Activated CD4-positive, alpha-beta T cell treated with anti-CD3 and anti-CD28 coated beads for 4 hours (primary cell): ENCODE measurements at regions not wholly inside any gene's neighbourhood (a gene's known extent, or its start where the extent isn't known, plus 50 kb on each side); places are given as distances from the start of the nearest gene placed in this dataset.

Experiments
- DNase-seq, 2 donors: peaks; one replicate each; pipeline ENCODE4 v3.0.0-alpha.2; 2020

- DNase-seq = no peak
Measured at GRCh38 chr9:78813602-78814180, 516.8 kb downstream of the PSAT1 start.

DNA sequence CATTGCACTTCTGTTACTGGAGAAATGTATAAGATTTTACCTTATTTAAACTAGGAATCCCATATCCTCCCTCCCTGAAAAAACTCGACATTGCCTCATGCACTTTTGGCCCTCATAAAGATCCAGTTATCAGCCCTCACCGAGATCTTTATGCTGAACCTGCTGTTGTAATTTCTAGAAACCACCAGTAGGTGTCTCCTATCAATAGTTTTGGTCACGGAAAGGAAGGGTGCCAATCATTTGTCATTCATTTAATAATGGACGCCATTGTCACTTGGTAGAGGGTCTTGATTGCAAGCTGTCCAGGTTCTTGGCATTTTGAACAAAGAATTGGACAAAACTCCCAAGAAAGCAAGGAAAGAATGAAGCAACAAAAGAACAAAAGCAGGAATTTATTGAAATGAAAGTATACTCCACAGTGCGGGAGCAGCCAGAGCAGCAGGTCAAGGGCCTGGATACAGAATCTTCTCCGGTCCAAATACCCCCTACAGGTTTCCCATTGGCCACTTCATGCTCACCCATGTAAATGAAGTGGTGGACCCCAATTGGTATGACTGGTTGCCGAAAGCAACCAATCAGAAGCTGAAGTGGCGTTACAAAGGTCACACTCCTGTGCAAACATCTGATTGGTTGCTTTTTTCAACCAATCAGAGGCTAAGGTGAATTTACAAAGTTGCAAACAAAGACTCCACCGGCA lies 524.3 kb downstream of the PSAT1 start:
- no peak for DNase-seq

DNA sequence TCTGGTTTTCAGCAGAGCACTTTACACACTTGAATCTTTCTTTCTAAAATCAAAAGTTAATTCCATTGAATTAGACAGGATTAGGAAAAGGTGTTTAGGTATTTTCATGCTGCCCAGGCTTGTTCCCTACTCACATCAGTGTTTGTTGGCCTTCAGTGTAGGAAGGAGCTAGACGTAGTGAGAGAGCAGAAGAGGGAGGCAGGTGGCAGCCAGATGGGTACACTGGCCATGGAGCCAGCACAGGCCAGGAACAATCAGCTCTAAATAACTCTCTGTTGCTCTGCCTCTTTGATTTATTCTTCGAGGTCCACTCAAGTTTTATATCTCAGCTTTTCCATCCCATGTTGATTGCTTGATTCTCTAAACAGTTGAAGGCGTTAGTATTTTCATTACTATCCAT lies 529.6 kb downstream of the PSAT1 start:
- DNase-seq = no peak

DNA sequence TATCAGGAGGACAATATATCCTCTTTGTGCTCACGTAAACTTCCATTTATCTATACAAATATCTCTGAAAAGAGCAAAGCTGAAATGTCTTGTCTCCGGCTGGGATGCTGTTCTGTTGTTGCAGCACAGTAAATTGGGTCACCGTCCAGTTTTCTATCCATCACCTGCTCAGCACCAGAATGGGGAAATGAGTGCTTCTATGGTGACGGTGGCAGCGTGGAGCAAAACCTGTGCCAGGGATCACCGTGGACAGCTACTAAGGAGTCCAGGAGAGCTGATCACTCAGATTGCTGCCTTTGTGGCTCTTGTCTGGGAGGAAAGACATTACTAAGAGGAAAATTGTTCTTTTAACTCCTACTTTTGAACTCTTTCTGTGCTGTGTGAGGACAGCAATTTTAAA lies 531.6 kb downstream of the PSAT1 start:
- DNase-seq = no peak

DNA sequence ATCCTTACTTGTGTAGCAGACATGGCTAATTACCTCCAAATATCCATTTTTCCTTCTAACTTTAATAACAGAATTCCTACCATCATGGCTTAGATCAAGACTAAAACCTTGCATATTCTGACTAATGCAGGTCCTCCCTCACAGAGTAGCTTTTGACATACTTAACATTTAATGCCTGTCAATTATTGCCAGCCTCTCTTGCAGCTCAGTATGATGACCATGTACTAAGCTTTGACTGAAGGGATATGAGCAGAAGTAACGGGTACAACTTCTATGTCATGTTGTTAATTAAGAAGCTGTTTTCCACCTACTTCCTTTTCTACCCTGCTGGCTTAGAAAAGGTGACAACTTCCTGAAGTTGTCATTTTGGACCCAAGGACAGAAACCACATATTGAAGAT lies 533.4 kb downstream of the PSAT1 start:
- no peak for DNase-seq

GRCh38 chr9:78831726-78832125 lies 534.8 kb downstream of the PSAT1 start:
- DNase-seq = no peak

DNA sequence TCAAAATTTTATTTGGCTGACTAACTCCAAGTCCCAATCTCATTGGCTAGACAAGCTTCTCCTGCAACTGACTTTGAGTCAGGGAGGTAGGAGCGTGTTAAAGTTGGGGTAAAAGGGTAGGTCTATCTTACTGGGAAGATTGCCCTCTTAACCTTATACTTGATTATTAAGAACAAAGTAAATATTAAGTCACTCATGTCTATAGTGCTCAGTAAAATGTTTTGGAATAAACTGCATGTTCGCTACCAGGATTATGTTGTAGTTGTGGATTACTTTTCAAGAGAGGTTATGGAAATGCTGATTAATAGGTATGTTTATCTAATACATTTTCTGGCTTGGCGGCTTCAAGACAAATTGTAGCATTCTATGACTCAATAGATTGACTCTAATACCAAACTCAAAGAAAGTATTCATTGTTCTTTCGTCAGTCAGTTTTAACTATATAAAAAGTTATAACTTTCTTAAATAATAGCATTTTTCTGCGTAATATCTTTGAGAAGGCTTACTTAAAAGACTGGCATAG lies 539.1 kb downstream of the PSAT1 start:
- no peak for DNase-seq

DNA sequence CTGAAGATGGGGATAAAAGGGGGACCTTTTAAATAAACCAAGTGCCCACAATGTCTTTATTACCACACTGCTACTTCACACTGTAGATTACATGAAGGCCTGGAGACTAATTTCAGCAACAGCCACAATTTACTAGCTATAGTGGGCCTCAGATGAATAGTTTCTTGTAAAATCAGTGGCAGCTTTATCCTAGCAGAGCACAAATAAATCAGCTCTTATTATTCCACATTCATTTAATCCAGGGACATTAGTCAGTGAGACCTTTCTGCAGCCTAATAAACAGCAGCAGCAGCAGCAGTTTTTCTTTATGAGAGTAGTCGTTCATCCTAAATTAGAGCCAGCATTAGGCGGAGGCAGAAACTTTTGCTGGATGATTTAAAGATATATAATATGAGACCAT lies 542.3 kb downstream of the PSAT1 start:
- no peak for DNase-seq

- no peak for DNase-seq
Measured at GRCh38 chr9:78848061-78848460, 551.1 kb downstream of the PSAT1 start.

- no peak for DNase-seq
Measured at GRCh38 chr9:78856144-78856543, 559.2 kb downstream of the PSAT1 start.

GRCh38 chr9:78856781-78857180 lies 559.9 kb downstream of the PSAT1 start:
- DNase-seq = no peak

GRCh38 chr9:78857373-78858225 lies 560.7 kb downstream of the PSAT1 start:
- DNase-seq = no peak

- no peak for DNase-seq
Measured at GRCh38 chr9:78858266-78858665, 561.3 kb downstream of the PSAT1 start.

DNA sequence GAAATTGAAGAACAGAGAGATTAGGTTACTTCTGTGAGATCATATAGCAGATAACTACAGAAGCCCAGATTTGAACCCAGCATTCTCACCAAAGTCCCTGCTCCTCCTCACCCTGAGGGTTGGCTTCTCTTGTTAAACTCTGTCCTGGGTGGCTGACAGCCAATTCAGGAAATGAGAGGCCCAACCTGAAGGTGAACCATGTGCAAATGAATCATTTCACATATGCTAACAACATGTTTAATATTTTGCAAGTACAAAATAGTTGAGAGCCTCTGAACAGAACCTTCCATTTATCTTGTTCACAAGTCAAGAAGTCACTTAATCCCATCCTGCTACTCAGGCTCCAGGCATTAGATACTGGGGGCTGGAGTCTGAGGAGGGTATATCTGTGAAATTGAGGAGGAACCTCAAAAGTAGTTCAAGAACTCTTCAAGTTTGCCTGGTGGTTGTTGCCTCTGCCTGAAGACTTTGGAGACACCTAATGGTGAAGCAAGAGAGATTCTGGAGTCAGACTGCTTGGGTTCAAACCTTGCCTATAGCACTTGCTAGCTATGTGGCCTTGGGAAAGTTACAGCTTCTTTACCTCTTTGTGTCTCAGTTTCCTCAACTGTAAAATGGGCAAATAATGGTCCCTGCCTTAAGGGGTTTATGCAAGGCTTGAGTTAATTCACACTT lies 564.0 kb downstream of the PSAT1 start:
- DNase-seq = no peak

- no peak for DNase-seq
Measured at GRCh38 chr9:78863531-78863930, 566.6 kb downstream of the PSAT1 start.

GRCh38 chr9:78865737-78866136 lies 568.8 kb downstream of the PSAT1 start:
- DNase-seq = no peak

GRCh38 chr9:78866207-78867132 lies 569.5 kb downstream of the PSAT1 start:
- DNase-seq = no peak

DNA sequence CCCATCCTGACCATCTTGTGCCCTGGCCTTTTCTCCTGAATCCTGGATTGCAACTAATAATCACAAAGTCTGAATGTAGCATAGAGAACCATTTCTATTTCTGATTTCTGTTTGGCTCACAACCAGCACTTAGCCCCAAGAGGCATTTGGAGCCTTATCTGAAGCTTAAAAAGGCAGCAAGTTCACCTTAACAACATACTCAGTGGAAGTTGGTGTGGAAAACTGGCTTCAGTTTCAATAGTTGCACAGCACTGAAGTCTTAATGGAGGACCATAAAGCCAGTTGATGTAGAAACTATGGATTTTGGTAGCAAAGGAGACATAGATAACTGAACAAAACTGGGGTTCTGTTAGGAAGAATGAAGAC lies 574.1 kb downstream of the PSAT1 start:
- DNase-seq = no peak

GRCh38 chr9:78871452-78872331 lies 574.8 kb downstream of the PSAT1 start:
- DNase-seq = no peak

- DNase-seq = no peak
Measured at GRCh38 chr9:78874061-78874460, 577.1 kb downstream of the PSAT1 start.
